ENCODE measurements at regions not wholly inside any gene's neighbourhood (a gene's known extent, or its start where the extent isn't known, plus 50 kb on each side); places are given as distances from the start of the nearest gene placed in this dataset.

- peak; percentile 9 to 29 for TF ChIP-seq CTCF (IDR thresholded peaks at IDR 0.05)
- intact Hi-C loops (cut with DNase I) = no loop called here
- no peak overlapping the region for H3K4me3 ChIP-seq
These were observed 296.8 kb downstream of the RAB38 start for GRCh38 chr11:87878373-87878825.

GRCh38 chr11:87871056-87871455 is 304.2 kb downstream of the RAB38 start:
- no peaks in the 10 kb centered on the region for H3K4me1 ChIP-seq
- H3K9me3 ChIP-seq = no peaks in the 10 kb centered on the region
- intact Hi-C loops (cut with DNase I) = no loop called here
- H3K4me3 ChIP-seq = no peak overlapping the region
- no peaks in the 10 kb centered on the region for H3K27me3 ChIP-seq
- no peak overlapping the region for H3K27ac ChIP-seq
- DNase-seq (no peak), ATAC-seq (no peak)
- TF ChIP-seq CTCF (IDR thresholded peaks at IDR 0.05) = no peak
- no peaks in the 10 kb centered on the region for H3K36me3 ChIP-seq

More at GRCh38 chr11:87878373-87878825, 296.8 kb downstream of the RAB38 start:
- H3K36me3 ChIP-seq = no peaks in the 10 kb centered on the region
- H3K9me3 ChIP-seq = no peaks in the 10 kb centered on the region
- H3K27me3 ChIP-seq = no peaks in the 10 kb centered on the region
- DNase-seq (peak in 1 of 4 donors; percentile 54), ATAC-seq (peak; percentile 49)
- no peaks in the 10 kb centered on the region for H3K4me1 ChIP-seq
- H3K27ac ChIP-seq = no peak overlapping the region

GRCh38 chr11:87870086-87870485 is 305.2 kb downstream of the RAB38 start:
- Histone ChIP-seq H3K36me3 (no peaks in the 10 kb centered on the region), H3K27ac (no peak overlapping the region), H3K4me1 (no peaks in the 10 kb centered on the region), H3K4me3 (no peak overlapping the region), H3K9me3 (no peaks in the 10 kb centered on the region), H3K27me3 (no peaks in the 10 kb centered on the region)
- DNase-seq (no peak), ATAC-seq (no peak)
- no peak for TF ChIP-seq CTCF (IDR thresholded peaks at IDR 0.05)
- intact Hi-C loops (cut with DNase I) = no loop called here

GRCh38 chr11:87866951-87867350 is 308.3 kb downstream of the RAB38 start:
- no peak overlapping the region for H3K27ac ChIP-seq
- ATAC-seq = no peak
- no peak for DNase-seq
- intact Hi-C loops (cut with DNase I) = no loop called here
- no peaks in the 10 kb centered on the region for H3K36me3 ChIP-seq
- H3K27me3 ChIP-seq = no peaks in the 10 kb centered on the region
- no peak for TF ChIP-seq CTCF (IDR thresholded peaks at IDR 0.05)
- H3K4me3 ChIP-seq = no peak overlapping the region
- H3K9me3 ChIP-seq = no peaks in the 10 kb centered on the region
- H3K4me1 ChIP-seq = no peaks in the 10 kb centered on the region

- Histone ChIP-seq H3K4me3 (no peak overlapping the region), H3K4me1 (no peaks in the 10 kb centered on the region), H3K36me3 (no peaks in the 10 kb centered on the region), H3K27me3 (no peaks in the 10 kb centered on the region), H3K9me3 (no peaks in the 10 kb centered on the region), H3K27ac (no peak overlapping the region)
- intact Hi-C loops (cut with DNase I) = no loop called here
- TF ChIP-seq CTCF (IDR thresholded peaks at IDR 0.05) = no peak
- DNase-seq (no peak), ATAC-seq (no peak)
These were observed 314.2 kb downstream of the RAB38 start for GRCh38 chr11:87861030-87861429.
